HEK293 (cell line): ENCODE measurements at regions not wholly inside any gene's neighbourhood (a gene's known extent, or its start where the extent isn't known, plus 50 kb on each side); places are given as distances from the start of the nearest gene placed in this dataset.

Experiments
- CTCF ChIA-PET: fragments of 350-600 bp; formaldehyde crosslinking; extraction: SDS; loops from one replicate; lab custom pipeline; 2021; ENCODE audit warnings: antibody characterized with exemption; lab: Yijun Ruan, JAX
- POLR2A ChIA-PET: fragments of 300-600 bp; formaldehyde crosslinking; extraction: SDS; loops from one replicate; lab custom pipeline; 2020; ENCODE audit warnings: antibody characterized with exemption, inconsistent platforms; lab: Yijun Ruan, JAX
- H3K27ac ChIP-seq: fragments of 200-500 bp; sonication (Bioruptor generic); 2 replicates; pipeline ENCODE4 v1.5.1; 2014; ENCODE audit warnings: low read depth, low read length, control low read depth, inconsistent platforms; ENCODE audit errors: extremely low read depth
- H3K36me3 ChIP-seq, 2 experiments: fragments of 200-500 bp in 1 of 2; sonication (Bioruptor generic) in 1 of 2; 1 replicate in 1 of 2; 2 replicates in 1 of 2; pipeline ENCODE4 v1.5.1; 2014 to 2017; ENCODE audit warnings: inconsistent platforms in 2 of 2, low read length in 2 of 2; ENCODE audit not compliant: control insufficient read depth in 2 of 2, insufficient read depth in 1 of 2
- H3K4me1 ChIP-seq: fragments of 200-500 bp; sonication (Bioruptor generic); 2 replicates; pipeline ENCODE4 v1.5.1; 2014; ENCODE audit warnings: mild to moderate bottlenecking, low read length, inconsistent platforms; ENCODE audit not compliant: control insufficient read depth, insufficient read depth
- H3K4me3 ChIP-seq: 2 replicates; pipeline ENCODE4 v1.5.1; 2011; ENCODE audit warnings: low read depth, mild to moderate bottlenecking, control low read depth, low read length, moderate library complexity
- H3K9me3 ChIP-seq: fragments of 200-500 bp; sonication (Bioruptor generic); 2 replicates; pipeline ENCODE4 v1.5.1; 2014; ENCODE audit warnings: low read depth, low read length, inconsistent platforms; ENCODE audit not compliant: control insufficient read depth, insufficient read depth
- BCL11A ChIP-seq: fragments of 450-650 bp; formaldehyde crosslinking; IDR thresholded peaks from 2 replicates; pipeline ENCODE4 v1.5.1; 2016; ENCODE audit warnings: low read depth, missing biosample characterization, missing genetic modification characterization
- HIC1 ChIP-seq: fragments of 450-650 bp; formaldehyde crosslinking; IDR thresholded peaks from 2 replicates; pipeline ENCODE4 v1.5.1; 2016; ENCODE audit warnings: missing biosample characterization, missing genetic modification characterization
- HOXC10 ChIP-seq: sonication (generic); formaldehyde crosslinking; IDR thresholded peaks from 2 replicates; pipeline ENCODE4 v1.8.1; 2023; ENCODE audit warnings: mild to moderate bottlenecking, missing genetic modification reagents
- KLF10 ChIP-seq: fragments of 450-650 bp; IDR thresholded peaks from 2 replicates; pipeline ENCODE4 v1.5.1; 2018; ENCODE audit warnings: missing biosample characterization, mild to moderate bottlenecking, missing genetic modification characterization
- KLF16 ChIP-seq: fragments of 450-650 bp; formaldehyde crosslinking; IDR thresholded peaks from 2 replicates; pipeline ENCODE4 v1.5.1; 2017; ENCODE audit warnings: missing biosample characterization, missing genetic modification characterization
- OVOL3 ChIP-seq: fragments of 450-650 bp; formaldehyde crosslinking; IDR thresholded peaks from 2 replicates; pipeline ENCODE4 v1.5.1; 2016; ENCODE audit warnings: missing biosample characterization, missing genetic modification characterization
- SALL2 ChIP-seq: fragments of 450-650 bp; formaldehyde crosslinking; IDR thresholded peaks from 2 replicates; pipeline ENCODE4 v1.5.0; 2017; ENCODE audit warnings: missing biosample characterization, mild to moderate bottlenecking, missing genetic modification characterization, borderline replicate concordance
- ZNF157 ChIP-seq: fragments of 450-650 bp; formaldehyde crosslinking; IDR thresholded peaks from 2 replicates; pipeline ENCODE4 v1.5.1; 2016; ENCODE audit warnings: missing biosample characterization, missing genetic modification characterization
- ZNF274 ChIP-seq, 2 experiments: fragments of 200-500 bp in 1 of 2; fragments of 450-650 bp in 1 of 2; sonication (Bioruptor generic) in 1 of 2; formaldehyde crosslinking in 1 of 2; IDR thresholded peaks; 2 replicates each; pipeline versions ENCODE4 v1.5.1 to v1.6.1; 2014 to 2016; ENCODE audit warnings: borderline replicate concordance in 1 of 2, inconsistent platforms in 1 of 2, low read length in 1 of 2, missing biosample characterization in 1 of 2, missing genetic modification characterization in 1 of 2
- ZNF311 ChIP-seq: fragments of 450-650 bp; formaldehyde crosslinking; IDR thresholded peaks from 2 replicates; pipeline ENCODE4 v1.5.1; 2017; ENCODE audit warnings: missing biosample characterization, missing genetic modification characterization, borderline replicate concordance
- ZNF391 ChIP-seq: fragments of 450-650 bp; formaldehyde crosslinking; IDR thresholded peaks from 2 replicates; pipeline ENCODE4 v1.5.1; 2016; ENCODE audit warnings: low read depth, missing biosample characterization, missing genetic modification characterization, borderline replicate concordance
- ZNF548 ChIP-seq: fragments of 450-650 bp; formaldehyde crosslinking; IDR thresholded peaks from 2 replicates; pipeline ENCODE4 v1.5.1; 2016; ENCODE audit warnings: missing biosample characterization, missing genetic modification characterization
- ZNF654 ChIP-seq: fragments of 450-650 bp; formaldehyde crosslinking; IDR thresholded peaks from 2 replicates; pipeline ENCODE4 v1.5.1; 2016; ENCODE audit warnings: low read depth, missing biosample characterization, missing genetic modification characterization
- ZNF701 ChIP-seq: fragments of 450-650 bp; formaldehyde crosslinking; IDR thresholded peaks from 2 replicates; pipeline ENCODE4 v1.5.1; 2016; ENCODE audit warnings: missing biosample characterization, missing genetic modification characterization
- TF ChIP-seq, protein P1 (sequence below): fragments of 450-650 bp; formaldehyde crosslinking; IDR thresholded peaks from 2 replicates; pipeline ENCODE4 v1.5.1; 2016; ENCODE audit warnings: missing biosample characterization, missing genetic modification characterization
- TF ChIP-seq, protein P2 (sequence below): fragments of 450-650 bp; formaldehyde crosslinking; IDR thresholded peaks from 2 replicates; pipeline ENCODE4 v1.5.1; 2017; ENCODE audit warnings: missing biosample characterization, mild to moderate bottlenecking, missing genetic modification characterization, moderate library complexity

GRCh38 chr11:122271745-122272144, 155.7 kb upstream of the BLID start (continued):
- no peak for TF ChIP-seq ZNF701 (tag by site-specific recombination)

DNA sequence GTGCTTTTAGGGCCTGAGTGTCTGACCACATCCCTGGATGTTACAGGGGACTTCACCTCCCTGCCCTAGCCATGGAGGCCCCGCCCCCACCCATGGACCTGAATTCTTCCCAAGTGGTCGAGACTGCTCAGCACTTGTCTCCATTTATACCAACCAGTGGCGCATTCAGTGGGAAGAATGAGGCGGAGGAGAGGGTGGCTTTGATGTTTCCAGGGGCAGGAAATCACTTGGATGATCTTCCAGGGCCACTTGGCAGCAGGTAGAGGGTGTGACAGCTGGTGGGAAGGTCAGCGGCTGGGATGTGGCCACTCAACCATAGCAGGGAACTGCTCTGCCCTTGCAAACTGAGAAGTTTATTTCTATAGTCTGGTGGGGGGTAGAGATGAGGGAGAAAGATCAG, 155.1 kb upstream of the BLID start:
- POLR2A ChIA-PET, result no interaction called here
- H3K4me1 ChIP-seq, result peaks cover 3% of the 10 kb centered on the region; the same call in 1 of the 2 replicates
- CTCF ChIA-PET, result interaction anchor here (0.6 kb wide), 1 partner anchor 527 kb away, joined by 3 read pairs; no protein-coding TSS in a partner anchor
- no peak for TF ChIP-seq BCL11A (tag by site-specific recombination)
- TF ChIP-seq ZNF391, result no peak
- no peak for TF ChIP-seq OVOL3
- TF ChIP-seq SALL2 (tag by site-specific recombination), result no peak
- H3K9me3 ChIP-seq, result no peaks in the 10 kb centered on the region
- no peaks in the 10 kb centered on the region for H3K36me3 ChIP-seq
- no peak overlapping the region for H3K4me3 ChIP-seq
- no peak overlapping the region for H3K27ac ChIP-seq

DNA sequence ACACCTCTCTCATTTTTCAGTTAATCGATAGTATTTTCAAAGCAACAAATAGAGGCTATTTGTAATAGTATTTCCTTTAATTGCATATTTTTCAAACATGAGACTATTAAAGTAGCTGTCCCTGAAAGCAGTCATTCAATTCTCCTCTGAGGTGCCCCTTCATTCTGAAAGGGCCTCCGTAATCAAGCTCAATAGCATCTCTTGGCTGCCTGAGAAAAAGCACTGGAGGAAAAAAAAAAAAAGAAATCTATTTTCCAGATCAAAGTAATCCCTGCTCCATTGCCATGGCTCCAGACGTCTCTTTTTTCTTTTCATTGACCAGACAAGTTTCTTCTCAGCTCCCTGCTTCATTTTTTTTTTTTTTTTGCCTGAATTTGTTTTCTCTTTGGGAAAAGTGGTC, 154.5 kb upstream of the BLID start:
- Histone ChIP-seq H3K4me1 (peaks cover 3% of the 10 kb centered on the region; the same call in 1 of the 2 replicates), H3K4me3 (no peak overlapping the region), H3K9me3 (no peaks in the 10 kb centered on the region), H3K36me3 (no peaks in the 10 kb centered on the region), H3K27ac (no peak overlapping the region)
- ChIA-PET CTCF (interaction anchor here (0.6 to 0.7 kb wide), 3 partner anchors 55 to 527 kb away, joined by 3 read pairs; no protein-coding TSS in a partner anchor), POLR2A (no interaction called here)
- no peak for TF ChIP-seq ZNF548
- TF ChIP-seq ZNF654 (tag by site-specific recombination), result no peak
- TF ChIP-seq, protein P1, sequence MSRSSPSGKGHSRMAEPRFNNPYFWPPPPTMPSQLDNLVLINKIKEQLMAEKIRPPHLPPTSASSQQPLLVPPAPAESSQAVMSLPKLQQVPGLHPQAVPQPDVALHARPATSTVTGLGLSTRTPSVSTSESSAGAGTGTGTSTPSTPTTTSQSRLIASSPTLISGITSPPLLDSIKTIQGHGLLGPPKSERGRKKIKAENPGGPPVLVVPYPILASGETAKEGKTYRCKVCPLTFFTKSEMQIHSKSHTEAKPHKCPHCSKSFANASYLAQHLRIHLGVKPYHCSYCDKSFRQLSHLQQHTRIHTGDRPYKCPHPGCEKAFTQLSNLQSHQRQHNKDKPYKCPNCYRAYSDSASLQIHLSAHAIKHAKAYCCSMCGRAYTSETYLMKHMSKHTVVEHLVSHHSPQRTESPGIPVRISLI (tag by site-specific recombination), result no peak
- no peak for TF ChIP-seq HOXC10 (CRISPR knock-in tag)
- TF ChIP-seq, all 188 proteins: peak for 0

DNA sequence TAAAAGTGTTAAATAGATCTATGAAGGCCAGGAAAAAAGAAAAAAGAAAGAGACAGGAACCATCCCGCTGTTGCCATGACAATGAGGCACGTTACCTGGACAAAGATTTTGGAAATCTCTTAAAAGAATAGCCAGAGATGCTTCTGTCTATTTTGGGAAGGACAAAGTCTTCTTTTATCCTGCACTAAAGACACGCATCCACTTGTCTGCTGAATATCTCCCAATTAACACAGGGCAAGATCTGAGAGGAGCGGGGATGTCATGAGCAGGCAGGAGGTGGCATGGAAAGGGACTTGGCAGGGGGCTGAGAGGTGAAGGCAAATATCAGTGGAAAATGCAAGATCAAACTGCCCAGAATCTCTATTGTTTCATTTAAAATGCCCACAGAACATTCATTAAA, 153.8 kb upstream of the BLID start:
- H3K27ac ChIP-seq, result no peak overlapping the region
- ChIA-PET CTCF (interaction anchor here (0.7 kb wide), 1 partner anchor 236 kb away, joined by 3 read pairs; no protein-coding TSS in a partner anchor), POLR2A (no interaction called here)
- no peaks in the 10 kb centered on the region for H3K9me3 ChIP-seq
- H3K4me1 ChIP-seq, result peaks cover 3% of the 10 kb centered on the region; the same call in 1 of the 2 replicates
- H3K4me3 ChIP-seq, result no peak overlapping the region
- H3K36me3 ChIP-seq, result no peaks in the 10 kb centered on the region
- TF ChIP-seq, protein P1 (tag by site-specific recombination), result no peak
- no peak for TF ChIP-seq HIC1 (tag by site-specific recombination)
- TF ChIP-seq ZNF157 (tag by site-specific recombination), result no peak
- TF ChIP-seq ZNF274 (IDR thresholded peaks at IDR 0.05; ENCODE audit: low read length), result no peak
- no peak for TF ChIP-seq ZNF274 (tag by site-specific recombination; IDR thresholded peaks at IDR 0.05; ENCODE audit: borderline replicate concordance)
- TF ChIP-seq KLF10 (tag by site-specific recombination), result no peak
- TF ChIP-seq, protein P2, sequence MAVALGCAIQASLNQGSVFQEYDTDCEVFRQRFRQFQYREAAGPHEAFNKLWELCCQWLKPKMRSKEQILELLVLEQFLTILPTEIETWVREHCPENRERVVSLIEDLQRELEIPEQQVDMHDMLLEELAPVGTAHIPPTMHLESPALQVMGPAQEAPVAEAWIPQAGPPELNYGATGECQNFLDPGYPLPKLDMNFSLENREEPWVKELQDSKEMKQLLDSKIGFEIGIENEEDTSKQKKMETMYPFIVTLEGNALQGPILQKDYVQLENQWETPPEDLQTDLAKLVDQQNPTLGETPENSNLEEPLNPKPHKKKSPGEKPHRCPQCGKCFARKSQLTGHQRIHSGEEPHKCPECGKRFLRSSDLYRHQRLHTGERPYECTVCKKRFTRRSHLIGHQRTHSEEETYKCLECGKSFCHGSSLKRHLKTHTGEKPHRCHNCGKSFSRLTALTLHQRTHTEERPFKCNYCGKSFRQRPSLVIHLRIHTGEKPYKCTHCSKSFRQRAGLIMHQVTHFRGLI (tag by site-specific recombination), result no peak
- no peak for TF ChIP-seq ZNF311
- no peak for TF ChIP-seq KLF16
